ENCODE measurements at regions not wholly inside any gene's neighbourhood (a gene's known extent, or its start where the extent isn't known, plus 50 kb on each side); places are given as distances from the start of the nearest gene placed in this dataset.
"Not testable (repeated sequence)": the region's sequence is repeated elsewhere in the genome, so short reads cannot be mapped to it uniquely, and the experiment has no call there.

DNA sequence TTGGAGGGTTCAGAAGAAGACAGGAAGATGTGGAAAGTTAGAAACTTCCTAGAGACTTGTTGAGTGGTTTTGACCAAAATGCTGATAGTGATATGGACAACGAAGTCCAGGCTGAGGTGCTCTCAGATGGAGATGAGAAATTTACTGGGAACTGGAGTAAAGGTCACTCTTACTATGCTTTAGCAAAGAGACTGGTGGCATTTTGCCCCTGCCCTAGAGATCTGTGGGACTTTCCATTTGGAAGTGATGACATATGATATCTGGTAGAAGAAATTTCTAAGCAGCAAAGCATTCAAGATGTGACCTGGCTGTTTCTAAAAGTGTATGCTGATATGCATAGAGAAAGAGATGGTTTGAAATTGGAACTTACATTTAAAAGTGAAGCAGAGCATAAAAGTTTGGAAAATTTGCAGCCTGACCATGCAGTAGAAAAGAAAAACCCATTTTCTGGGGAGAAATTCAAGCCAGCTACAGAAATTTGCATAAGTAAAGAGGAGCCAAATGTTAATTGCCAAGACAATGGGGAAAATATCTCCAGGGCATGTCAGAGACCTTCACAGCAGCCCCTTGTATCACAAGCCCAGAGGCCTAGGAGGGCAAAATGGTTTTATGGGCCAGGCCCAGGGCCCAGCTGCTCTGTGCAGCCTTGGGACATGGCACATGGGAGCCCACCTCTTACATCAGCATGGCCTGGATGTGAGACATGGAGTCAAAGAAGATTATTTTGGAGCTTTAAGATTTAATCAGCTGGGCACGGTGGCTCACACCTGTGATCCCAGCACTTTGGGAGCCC, 63.1 kb upstream of the SLC1A4 start:
- TF ChIP-seq CTCF (conservative IDR thresholded peaks at IDR 0.05 in 1 of 2, IDR thresholded peaks at IDR 0.05 in 1 of 2; ENCODE audit: low read depth in 1 of 2, low read length in 2 of 2); EZH2 (IDR thresholded peaks at IDR 0.05; ENCODE audit: low read length, missing control alignments): not testable (repeated sequence)

Measured in fibroblast of lung (primary cell).